ENCODE measurements at regions not wholly inside any gene's neighbourhood (a gene's known extent, or its start where the extent isn't known, plus 50 kb on each side); places are given as distances from the start of the nearest gene placed in this dataset.

- no peak for TF ChIP-seq CTCF (IDR thresholded peaks at IDR 0.05; ENCODE audit: extremely low read depth, insufficient read depth, missing control alignments)
- in situ Hi-C loops (cut with MboI; ENCODE audit: low pct_unique_long_range_greater_than_20kb, low sequenced_read_pairs, unreplicated experiment), result no loop called here
- no peak for DNase-seq (ENCODE audit: low spot score)
Measured at GRCh38 chr10:128468462-128468861, 342.2 kb upstream of the MKI67 start.

GRCh38 chr10:128469515-128469914 lies 343.3 kb upstream of the MKI67 start:
- TF ChIP-seq CTCF (IDR thresholded peaks at IDR 0.05; ENCODE audit: extremely low read depth, insufficient read depth, missing control alignments), result no peak
- DNase-seq (ENCODE audit: low spot score), result no peak
- in situ Hi-C loops (cut with MboI; ENCODE audit: low pct_unique_long_range_greater_than_20kb, low sequenced_read_pairs, unreplicated experiment), result no loop called here

- TF ChIP-seq CTCF (IDR thresholded peaks at IDR 0.05; ENCODE audit: extremely low read depth, insufficient read depth, missing control alignments), result no peak
- in situ Hi-C loops (cut with MboI; ENCODE audit: low pct_unique_long_range_greater_than_20kb, low sequenced_read_pairs, unreplicated experiment), result no loop called here
- no peak for DNase-seq (ENCODE audit: low spot score)
Measured at GRCh38 chr10:128470321-128470965, 344.2 kb upstream of the MKI67 start.

GRCh38 chr10:128471151-128471550 lies 344.9 kb upstream of the MKI67 start:
- TF ChIP-seq CTCF (IDR thresholded peaks at IDR 0.05; ENCODE audit: extremely low read depth, insufficient read depth, missing control alignments), result no peak
- DNase-seq (ENCODE audit: low spot score), result no peak
- in situ Hi-C loops (cut with MboI; ENCODE audit: low pct_unique_long_range_greater_than_20kb, low sequenced_read_pairs, unreplicated experiment), result no loop called here

- TF ChIP-seq CTCF (IDR thresholded peaks at IDR 0.05; ENCODE audit: extremely low read depth, insufficient read depth, missing control alignments), result no peak
- DNase-seq (ENCODE audit: low spot score), result no peak
- in situ Hi-C loops (cut with MboI; ENCODE audit: low pct_unique_long_range_greater_than_20kb, low sequenced_read_pairs, unreplicated experiment), result no loop called here
Measured at GRCh38 chr10:128472196-128472595, 346.0 kb upstream of the MKI67 start.

GRCh38 chr10:128473396-128473795 lies 347.2 kb upstream of the MKI67 start:
- DNase-seq (ENCODE audit: low spot score), result no peak
- TF ChIP-seq CTCF (IDR thresholded peaks at IDR 0.05; ENCODE audit: extremely low read depth, insufficient read depth, missing control alignments), result no peak
- in situ Hi-C loops (cut with MboI; ENCODE audit: low pct_unique_long_range_greater_than_20kb, low sequenced_read_pairs, unreplicated experiment), result no loop called here
